Tongue (tissue), 1 donor: ENCODE measurements at regions not wholly inside any gene's neighbourhood (a gene's known extent, or its start where the extent isn't known, plus 50 kb on each side); places are given as distances from the start of the nearest gene placed in this dataset.
"Not testable (repeated sequence)": the region's sequence is repeated elsewhere in the genome, so short reads cannot be mapped to it uniquely, and the experiment has no call there.

Experiments used
- DNase-seq: peaks from one replicate; pipeline ENCODE4 v3.0.0-alpha.2; 2015

GRCh38 chr3:159047361-159047760 lies 245.5 kb downstream of the MFSD1 start:
- DNase-seq: no peak

DNA sequence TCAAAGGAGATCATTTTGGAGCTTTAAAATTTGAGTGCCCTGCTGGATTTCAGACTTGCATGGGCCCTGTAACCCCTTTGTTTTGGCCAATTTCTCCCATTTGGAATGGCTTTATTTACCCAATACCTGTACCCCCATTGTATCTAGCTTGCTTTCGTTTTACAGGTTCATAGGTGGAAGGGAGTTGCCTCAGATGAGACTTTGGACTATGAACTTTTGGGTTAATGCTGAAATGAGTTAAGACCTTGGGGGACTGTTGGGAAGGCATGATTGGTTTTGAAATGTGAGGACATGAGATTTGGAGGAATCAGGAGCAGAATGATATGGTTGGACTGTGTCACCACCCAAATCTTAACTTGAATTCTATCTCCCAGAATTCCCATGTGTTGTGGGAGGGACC lies 250.6 kb downstream of the MFSD1 start:
- DNase-seq: not testable (repeated sequence)

GRCh38 chr3:159057621-159058020 lies 255.8 kb downstream of the MFSD1 start:
- no peak for DNase-seq

DNA sequence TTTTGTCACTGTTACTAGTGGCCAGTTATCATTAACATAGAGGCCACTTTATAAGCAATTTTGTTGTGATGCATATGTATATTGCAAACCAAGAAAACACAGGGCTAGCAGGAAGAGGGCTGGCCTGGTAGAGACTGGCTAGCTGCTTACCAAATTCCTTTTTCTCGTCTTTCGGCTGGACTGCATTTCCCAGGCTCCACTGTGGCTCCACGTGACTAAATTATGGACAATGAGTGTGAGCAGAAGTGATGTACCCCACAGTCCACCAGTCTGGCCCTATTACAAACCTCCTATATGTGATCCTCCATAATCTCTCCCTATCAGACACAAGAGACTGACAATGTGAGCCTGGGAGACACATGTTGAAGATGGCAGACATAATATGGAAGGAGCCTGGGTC lies 257.0 kb downstream of the MFSD1 start:
- no peak for DNase-seq

- DNase-seq: no peak
Measured at GRCh38 chr3:159059395-159059794, 257.5 kb downstream of the MFSD1 start.

DNA sequence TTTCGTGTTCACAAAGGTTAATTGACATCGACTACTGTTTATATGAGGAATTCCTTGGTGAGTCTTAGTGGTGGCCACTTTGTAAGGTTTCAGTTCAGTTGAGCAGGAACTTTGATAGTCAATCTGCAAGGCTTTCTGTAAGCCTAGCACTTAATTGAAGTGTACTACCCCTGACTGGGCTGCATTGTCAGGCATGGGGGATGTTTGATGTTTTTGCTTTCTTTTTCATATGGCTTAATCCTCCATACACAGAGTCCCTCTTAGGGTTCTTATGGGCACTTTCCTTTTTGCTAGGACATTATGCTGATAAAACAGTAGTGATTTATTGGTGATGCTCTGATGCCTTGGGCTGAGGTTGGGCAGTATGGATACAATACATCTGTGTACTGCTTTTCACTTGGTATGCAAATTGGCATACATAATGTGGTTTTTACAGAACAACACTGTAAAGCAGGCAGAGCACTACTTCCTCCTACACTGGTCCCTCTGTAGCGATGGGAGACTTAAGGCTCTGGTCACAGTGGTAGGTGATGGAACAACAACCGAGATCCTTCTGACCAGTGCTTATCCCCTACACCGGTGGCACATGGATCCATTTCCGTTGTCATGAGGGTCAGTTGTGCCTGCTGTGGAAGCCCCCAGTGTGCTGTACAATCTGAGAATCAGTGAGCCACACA lies 261.0 kb downstream of the MFSD1 start:
- no peak for DNase-seq

GRCh38 chr3:159069091-159069490 lies 267.2 kb downstream of the MFSD1 start, which contains the start of gene IQCJ:
IQCJ (plus strand) TSS chr3:159069319.
- no peak for DNase-seq

GRCh38 chr3:159069866-159070425 lies 268.1 kb downstream of the MFSD1 start:
- no peak for DNase-seq

DNA sequence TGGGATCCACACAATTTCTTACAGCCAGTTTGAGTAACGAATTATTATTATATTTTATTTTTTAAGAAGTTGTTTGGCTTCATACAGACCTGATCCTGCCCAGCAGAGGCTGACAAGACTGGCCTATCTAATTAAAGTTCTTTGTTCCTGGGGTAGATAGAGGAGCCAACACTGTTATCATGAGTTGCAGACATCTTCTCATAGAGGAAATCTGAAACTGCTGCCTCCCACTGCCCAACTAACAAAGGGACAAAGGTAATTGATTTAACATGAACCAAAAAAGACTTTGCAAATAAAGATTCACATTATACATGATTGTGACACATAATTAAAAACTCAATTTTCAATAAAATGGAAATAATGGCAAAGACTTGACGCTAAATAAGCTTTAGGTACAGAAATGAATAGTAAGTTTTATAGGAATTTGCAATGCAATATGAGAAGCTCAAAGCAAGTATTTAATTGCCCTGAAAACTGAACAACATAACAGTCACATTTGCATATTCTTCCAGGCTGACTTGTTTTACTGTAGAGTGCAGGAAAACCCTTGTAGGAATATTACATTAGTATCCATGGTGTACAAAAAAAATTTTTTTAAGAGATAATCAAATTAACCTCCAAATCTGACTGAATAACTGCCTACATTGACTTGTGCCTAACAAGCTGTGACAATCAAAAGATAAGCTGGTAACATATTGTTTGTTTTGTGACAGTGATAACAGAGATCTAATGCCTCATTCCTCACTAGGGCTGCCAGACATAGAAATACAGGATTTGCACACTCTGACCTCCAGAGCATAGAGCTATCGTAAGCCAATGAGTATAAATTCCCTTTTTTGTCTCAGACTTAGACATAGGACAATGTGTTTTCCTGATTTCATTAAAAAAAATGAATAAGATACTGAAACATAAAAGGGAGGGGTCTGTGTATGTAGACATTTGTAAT lies 273.2 kb downstream of the MFSD1 start:
- no peak for DNase-seq

GRCh38 chr3:159077860-159078259 lies 276.0 kb downstream of the MFSD1 start:
- no peak for DNase-seq

GRCh38 chr3:159080256-159080655 lies 278.4 kb downstream of the MFSD1 start:
- DNase-seq: no peak

GRCh38 chr3:159080821-159081220 lies 279.0 kb downstream of the MFSD1 start:
- DNase-seq: no peak

DNA sequence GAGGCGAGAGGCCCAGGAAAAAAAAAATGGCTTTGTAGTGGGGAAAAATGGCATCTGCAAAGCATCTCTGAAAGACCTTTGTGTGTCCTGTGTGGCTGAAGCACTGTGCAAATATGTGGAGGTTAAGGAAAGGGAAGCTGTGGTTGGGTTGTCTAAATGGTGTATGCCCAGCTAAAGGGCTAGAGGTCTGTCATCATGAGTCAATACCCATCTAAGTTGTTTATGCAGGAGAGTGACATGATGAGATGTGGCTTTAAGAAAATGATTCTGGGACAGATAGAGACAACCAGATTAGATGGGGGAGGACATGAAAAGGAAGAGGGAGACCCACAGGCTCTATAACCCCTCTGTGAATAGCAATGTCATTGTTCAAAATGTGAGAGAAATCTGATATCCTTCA lies 280.7 kb downstream of the MFSD1 start:
- no peak for DNase-seq

GRCh38 chr3:159091936-159092335 lies 290.1 kb downstream of the MFSD1 start:
- no peak for DNase-seq

GRCh38 chr3:159102001-159102400 lies 300.1 kb downstream of the MFSD1 start:
- no peak for DNase-seq

DNA sequence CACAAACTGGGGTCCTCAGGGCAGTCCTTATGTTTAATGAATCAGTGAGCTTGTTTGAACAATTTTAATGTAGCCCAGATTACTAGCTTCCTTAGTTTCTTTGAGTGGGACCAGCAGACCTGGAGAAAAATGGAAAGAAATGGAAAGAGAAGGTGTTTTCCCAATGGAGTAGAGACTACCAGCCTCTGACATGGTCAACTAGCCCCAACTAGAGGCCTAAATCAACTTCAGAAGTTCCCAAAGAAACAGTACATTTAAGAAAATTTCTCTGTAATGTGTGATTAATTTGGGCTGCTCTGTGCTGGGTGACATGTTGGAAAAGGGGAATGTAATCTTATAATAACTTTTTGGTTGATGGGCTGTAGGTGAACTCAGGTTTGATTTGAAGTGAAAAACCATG lies 310.9 kb downstream of the MFSD1 start:
- DNase-seq: no peak

DNA sequence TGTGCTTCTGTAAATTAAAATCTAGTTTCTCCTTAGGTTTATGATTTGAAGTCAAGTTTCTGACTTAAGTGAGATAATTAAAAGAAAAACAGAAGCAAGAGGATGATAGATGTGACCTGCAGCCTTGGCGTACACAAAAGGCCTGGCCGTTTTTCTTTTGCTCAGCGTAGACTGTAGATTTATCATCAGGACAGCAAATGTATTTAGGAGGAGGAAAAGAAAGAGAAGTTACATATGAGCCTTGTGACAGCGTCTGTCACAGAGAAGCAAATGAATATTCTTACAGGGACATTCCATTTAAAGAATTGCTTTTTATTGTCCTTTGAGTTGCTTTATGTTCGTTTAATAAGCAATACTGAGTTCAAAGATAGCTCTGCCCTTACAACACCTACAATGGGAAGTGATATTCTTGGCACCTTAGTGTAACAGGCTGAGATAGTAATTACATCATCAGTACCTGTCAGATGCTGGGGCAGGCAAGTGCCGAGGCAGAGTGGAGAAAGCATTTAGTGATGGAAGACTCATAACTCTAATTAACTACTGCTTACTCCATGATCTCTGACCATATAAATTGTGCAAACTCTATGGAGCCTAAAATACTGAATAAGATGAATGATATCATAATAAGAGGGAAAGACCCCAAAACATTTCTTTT lies 311.5 kb downstream of the MFSD1 start:
- no peak for DNase-seq

DNA sequence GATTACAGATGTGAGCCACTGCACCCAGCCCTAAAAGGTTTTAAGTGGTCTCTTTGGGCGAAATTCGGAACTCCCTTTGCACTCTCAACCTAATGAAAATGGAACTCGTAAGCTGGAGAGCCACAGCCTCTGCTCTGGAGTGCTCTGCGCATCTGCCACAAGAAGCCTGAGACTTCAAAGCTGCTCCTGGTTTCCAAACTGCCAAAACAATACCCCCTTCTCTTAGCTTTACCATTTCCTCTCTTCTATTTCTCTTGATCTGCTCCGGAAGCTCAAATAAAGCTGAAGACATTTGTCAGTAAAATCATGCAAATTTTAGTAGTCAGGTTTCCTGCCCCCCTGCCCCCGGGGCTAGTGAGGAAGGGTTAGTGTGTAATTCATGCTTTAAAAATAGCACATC lies 312.7 kb downstream of the MFSD1 start:
- no peak for DNase-seq

DNA sequence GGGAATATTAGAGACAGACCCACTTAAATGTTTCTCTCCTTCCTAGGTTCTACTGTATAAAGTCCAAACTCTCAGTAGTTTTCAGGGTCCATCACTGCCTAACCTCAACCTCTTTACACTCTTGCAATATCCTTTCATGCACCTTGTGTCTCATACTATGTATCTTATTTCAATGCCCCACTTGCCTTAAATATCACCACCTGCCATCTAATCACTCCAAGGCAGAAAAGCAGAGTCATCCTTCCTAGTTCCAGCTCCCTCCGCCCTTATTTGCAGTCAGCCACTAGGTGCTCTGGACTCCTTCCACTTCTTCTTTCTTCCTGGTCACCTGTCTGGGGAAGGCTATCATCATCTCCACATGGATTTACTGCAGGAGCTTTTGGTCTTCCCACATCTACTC lies 322.0 kb downstream of the MFSD1 start:
- no peak for DNase-seq

GRCh38 chr3:159126261-159127020 lies 324.6 kb downstream of the MFSD1 start:
- DNase-seq: no peak

GRCh38 chr3:159127021-159127392 lies 325.2 kb downstream of the MFSD1 start:
- no peak for DNase-seq

GRCh38 chr3:159128628-159129027 lies 326.8 kb downstream of the MFSD1 start:
- DNase-seq: no peak
